Stimulated activated naive CD8-positive, alpha-beta T cell treated with anti-CD3 and anti-CD28 coated beads, Interleukin-15, Interleukin-2, amounts not matched to agents 100 U/mL and 50 U/mL, for 24 hours (primary cell): ENCODE measurements at regions not wholly inside any gene's neighbourhood (a gene's known extent, or its start where the extent isn't known, plus 50 kb on each side); places are given as distances from the start of the nearest gene placed in this dataset.
"Not testable (repeated sequence)": the region's sequence is repeated elsewhere in the genome, so short reads cannot be mapped to it uniquely, and the experiment has no call there.

Experiments used
- ATAC-seq: fragments of 150-1000 bp; cut with Tn5 transposase; one replicate; pipeline ENCODE4 v1.10.0; 2021
- DNase-seq: peaks from one replicate; pipeline ENCODE4 v3.0.0; 2021

- DNase-seq (no peak), ATAC-seq (no peak)
These were observed 290.2 kb downstream of the SPATA17 start for GRCh38 chr1:217921126-217921904.

GRCh38 chr1:217924924-217925323 lies 293.8 kb downstream of the SPATA17 start:
- ATAC-seq: no peak
- DNase-seq: no peak

GRCh38 chr1:217929213-217929885 lies 298.2 kb downstream of the SPATA17 start:
- DNase-seq (no peak), ATAC-seq (no peak)

GRCh38 chr1:217943361-217943760 lies 312.2 kb downstream of the SPATA17 start:
- no peak for DNase-seq
- no peak for ATAC-seq

- ATAC-seq (no peak), DNase-seq (no peak)
These were observed 313.4 kb downstream of the SPATA17 start for GRCh38 chr1:217944550-217944949.

- DNase-seq (no peak), ATAC-seq (no peak)
These were observed 315.4 kb downstream of the SPATA17 start for GRCh38 chr1:217946511-217946910.

GRCh38 chr1:217948741-217949140 lies 317.6 kb downstream of the SPATA17 start:
- ATAC-seq (no peak), DNase-seq (no peak)

- ATAC-seq (no peak), DNase-seq (no peak)
These were observed 322.2 kb downstream of the SPATA17 start for GRCh38 chr1:217953330-217953729.

GRCh38 chr1:217953922-217954321 lies 322.8 kb downstream of the SPATA17 start:
- DNase-seq (no peak), ATAC-seq (no peak)

- ATAC-seq (no peak), DNase-seq (no peak)
These were observed 324.6 kb downstream of the SPATA17 start for GRCh38 chr1:217955723-217956122.

GRCh38 chr1:217965156-217965786 lies 319.8 kb upstream of the RRP15 start:
- DNase-seq (no peak), ATAC-seq (no peak)

- ATAC-seq: no peak
- no peak for DNase-seq
These were observed 317.0 kb upstream of the RRP15 start for GRCh38 chr1:217968085-217968484.

- ATAC-seq (no peak), DNase-seq (no peak)
These were observed 315.7 kb upstream of the RRP15 start for GRCh38 chr1:217969428-217969827.

- ATAC-seq (no peak), DNase-seq (no peak)
These were observed 307.1 kb upstream of the RRP15 start for GRCh38 chr1:217977943-217978342.

GRCh38 chr1:217981430-217981829 lies 303.7 kb upstream of the RRP15 start:
- no peak for ATAC-seq
- DNase-seq: no peak

GRCh38 chr1:217982331-217983050 lies 302.6 kb upstream of the RRP15 start:
- ATAC-seq (no peak), DNase-seq (no peak)

GRCh38 chr1:217983051-217983375 lies 302.1 kb upstream of the RRP15 start:
- DNase-seq (no peak), ATAC-seq (no peak)

GRCh38 chr1:217985641-217986040 lies 299.5 kb upstream of the RRP15 start:
- ATAC-seq: no peak
- no peak for DNase-seq

GRCh38 chr1:217989510-217989909 lies 295.6 kb upstream of the RRP15 start:
- no peak for ATAC-seq
- DNase-seq: no peak

- ATAC-seq: no peak
- no peak for DNase-seq
These were observed 291.7 kb upstream of the RRP15 start for GRCh38 chr1:217993439-217993838.

- not testable (repeated sequence) for ATAC-seq, DNase-seq
These were observed 276.8 kb upstream of the RRP15 start for GRCh38 chr1:218008296-218008695.

GRCh38 chr1:218015106-218015505 lies 270.0 kb upstream of the RRP15 start:
- ATAC-seq, DNase-seq: not testable (repeated sequence)

- ATAC-seq (no peak), DNase-seq (no peak)
These were observed 260.8 kb upstream of the RRP15 start for GRCh38 chr1:218024211-218024720.
